ENCODE measurements at regions not wholly inside any gene's neighbourhood (a gene's known extent, or its start where the extent isn't known, plus 50 kb on each side); places are given as distances from the start of the nearest gene placed in this dataset.

- no peak for DNase-seq
These were observed 116.2 kb upstream of the GNPDA2 start for GRCh38 chr4:44842531-44842930.

GRCh38 chr4:44817930-44818329 is 91.6 kb upstream of the GNPDA2 start:
- no peak for DNase-seq

DNA sequence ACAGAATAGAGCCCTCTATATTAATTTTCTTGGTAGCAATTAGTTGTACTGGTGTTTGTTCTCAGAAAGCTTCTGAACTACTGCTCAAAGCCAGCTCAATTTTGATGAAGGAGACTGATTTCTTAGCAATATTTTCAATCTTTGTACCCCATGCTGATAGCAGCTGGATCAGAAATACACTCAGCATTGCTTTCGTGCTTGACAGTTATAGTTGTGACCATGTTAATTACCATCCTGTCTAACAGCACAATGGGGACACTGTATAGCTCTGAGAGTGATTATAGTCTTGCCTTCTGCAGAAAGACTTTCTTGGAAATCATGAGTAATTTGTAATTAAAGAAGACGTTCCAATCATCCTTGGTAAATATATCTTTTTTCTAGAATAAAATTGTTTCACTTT is 79.7 kb upstream of the GNPDA2 start:
- DNase-seq: no peak

DNA sequence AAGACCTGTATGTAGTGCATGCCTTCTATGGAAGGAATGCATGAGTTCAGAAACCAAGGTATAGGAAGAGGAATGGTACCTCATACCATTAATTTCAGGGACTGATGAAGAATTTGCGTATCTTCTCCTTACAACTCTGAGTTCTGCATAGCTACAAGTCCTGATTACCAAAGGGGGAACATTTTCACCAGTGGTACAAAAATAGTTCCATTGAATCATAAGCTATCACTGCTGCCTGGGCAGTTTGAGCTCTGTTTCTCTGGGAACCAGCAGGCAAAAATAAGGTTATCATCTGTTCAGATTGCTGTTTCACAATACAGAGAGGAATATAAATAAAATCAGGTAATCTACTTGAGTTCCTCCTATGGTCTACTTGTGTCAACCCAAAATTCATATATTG is 77.9 kb upstream of the GNPDA2 start:
- DNase-seq: no peak

GRCh38 chr4:44801384-44801783 is 75.0 kb upstream of the GNPDA2 start:
- no peak for DNase-seq

DNA sequence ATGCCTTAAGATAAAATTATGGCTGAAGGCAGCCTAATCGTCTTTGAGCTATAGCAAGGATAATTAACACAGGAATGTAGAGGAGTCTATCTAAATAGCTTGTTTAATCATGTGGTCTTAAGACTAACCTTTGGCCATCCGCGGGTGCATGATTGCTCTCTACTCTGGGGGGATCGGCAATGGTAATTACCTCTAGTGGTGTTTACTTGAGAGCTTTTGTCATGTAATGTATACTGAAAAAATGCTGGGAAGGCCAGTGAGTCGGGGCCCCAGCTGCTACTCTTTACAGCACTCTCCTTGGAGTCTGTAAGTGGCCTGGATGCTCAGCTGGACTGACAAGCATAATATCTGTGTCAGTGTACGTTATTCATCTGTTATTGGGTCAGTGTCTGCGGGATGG is 65.5 kb upstream of the GNPDA2 start:
- DNase-seq: no peak

- no peak for DNase-seq
These were observed 50.8 kb upstream of the GNPDA2 start for GRCh38 chr4:44777115-44777514.
